Panc1 (cell line): ENCODE measurements at regions not wholly inside any gene's neighbourhood (a gene's known extent, or its start where the extent isn't known, plus 50 kb on each side); places are given as distances from the start of the nearest gene placed in this dataset.

ENCODE experiments used
- ATAC-seq: fragments of 200-7000 bp; cut with Tn5 transposase; 2 replicates; pipeline ENCODE4 v1.9.1; 2020; ENCODE audit warnings: mild to moderate bottlenecking, moderate library complexity
- BruUV-seq: library from RNA; stranded (reverse); fragments of 400-500 nt; replicated peaks from 2 replicates; lab custom pipeline; 2021; lab: Mats Ljungman, UMichigan
- CTCF ChIA-PET: fragments of 300-600 bp; sonication (Branson Sonifier 250); formaldehyde crosslinking; loops from one replicate; lab custom pipeline; 2022; ENCODE audit warnings: antibody characterized with exemption; lab: Charles Lee
- POLR2A ChIA-PET: fragments of 300-600 bp; sonication (Branson Sonifier 250); formaldehyde crosslinking; loops from one replicate; lab custom pipeline; 2022; ENCODE audit warnings: antibody characterized with exemption; lab: Charles Lee
- DNase-seq: peaks from one replicate; pipeline ENCODE4 v3.0.0-alpha.2; 2010; ENCODE audit warnings: low read depth, low spot score
- H3K27ac ChIP-seq: 2 replicates; pipeline ENCODE4 v1.5.1; 2011; ENCODE audit warnings: mild to moderate bottlenecking, low read length, inconsistent platforms
- H3K27me3 ChIP-seq: fragments of 200-500 bp; sonication (Bioruptor generic); 2 replicates; pipeline ENCODE4 v1.6.0; 2014; ENCODE audit warnings: low read length, inconsistent platforms; ENCODE audit not compliant: control insufficient read depth, insufficient read depth
- H3K36me3 ChIP-seq: fragments of 200-500 bp; sonication (Bioruptor generic); 2 replicates; pipeline ENCODE4 v1.5.1; 2014; ENCODE audit warnings: inconsistent platforms, mild to moderate bottlenecking, low read length, moderate library complexity; ENCODE audit not compliant: control insufficient read depth, insufficient read depth
- H3K4me1 ChIP-seq: 2 replicates; pipeline ENCODE4 v1.5.1; 2011; ENCODE audit warnings: inconsistent platforms, mild to moderate bottlenecking, low read length, moderate library complexity; ENCODE audit not compliant: control insufficient read depth, insufficient read depth
- H3K4me3 ChIP-seq, 2 experiments: 2 replicates each; pipeline ENCODE4 v1.5.1; 2011 to 2012; ENCODE audit warnings: low read depth in 2 of 2, low read length in 2 of 2, mild to moderate bottlenecking in 2 of 2, inconsistent platforms in 1 of 2, moderate library complexity in 1 of 2
- H3K9me3 ChIP-seq: fragments of 200-500 bp; sonication (Bioruptor generic); 2 replicates; pipeline ENCODE4 v1.5.1; 2014; ENCODE audit warnings: low read depth, mild to moderate bottlenecking, inconsistent platforms, low read length, moderate library complexity; ENCODE audit not compliant: control insufficient read depth, insufficient read depth
- POLR2AphosphoS5 ChIP-seq: IDR thresholded peaks from 2 replicates; pipeline ENCODE4 v1.6.1; 2012; ENCODE audit warnings: mild to moderate bottlenecking, low read depth, low read length, moderate library complexity
- SIN3A ChIP-seq: IDR thresholded peaks from 2 replicates; pipeline ENCODE4 v1.6.1; 2012; ENCODE audit warnings: low read depth, mild to moderate bottlenecking, low read length, moderate library complexity, borderline replicate concordance; ENCODE audit not compliant: insufficient read depth
- TCF7L2 ChIP-seq: IDR thresholded peaks from 2 replicates; pipeline ENCODE4 v1.6.1; 2011; ENCODE audit warnings: mild to moderate bottlenecking, low read depth, low read length, inconsistent platforms
- in situ Hi-C: cut with HindIII; loops from 2 replicates; pipeline ENCODE4 v1.10.0; 2016; ENCODE audit warnings: low sequenced_read_pairs, low pct_unique_long_range_greater_than_20kb
- intact Hi-C: fragments of 100-400 bp; cut with micrococcal nuclease; formaldehyde crosslinking; loops from one replicate; pipeline ENCODE4 v1.10.0; 2022; ENCODE audit not compliant: unreplicated experiment
- TF ChIP-seq, protein P1 (sequence below): fragments of 450-650 bp; IDR thresholded peaks from 2 replicates; pipeline ENCODE4 v1.5.1; 2017; ENCODE audit warnings: mild to moderate bottlenecking
- TF ChIP-seq, protein P2 (sequence below), 2 experiments: IDR thresholded peaks; 2 replicates each; pipeline ENCODE4 v1.6.1; 2011 to 2012; ENCODE audit warnings: low read depth in 2 of 2, control low read depth in 1 of 2, low read length in 1 of 2, mild to moderate bottlenecking in 1 of 2, moderate library complexity in 1 of 2; ENCODE audit not compliant: insufficient read depth in 1 of 2

DNA sequence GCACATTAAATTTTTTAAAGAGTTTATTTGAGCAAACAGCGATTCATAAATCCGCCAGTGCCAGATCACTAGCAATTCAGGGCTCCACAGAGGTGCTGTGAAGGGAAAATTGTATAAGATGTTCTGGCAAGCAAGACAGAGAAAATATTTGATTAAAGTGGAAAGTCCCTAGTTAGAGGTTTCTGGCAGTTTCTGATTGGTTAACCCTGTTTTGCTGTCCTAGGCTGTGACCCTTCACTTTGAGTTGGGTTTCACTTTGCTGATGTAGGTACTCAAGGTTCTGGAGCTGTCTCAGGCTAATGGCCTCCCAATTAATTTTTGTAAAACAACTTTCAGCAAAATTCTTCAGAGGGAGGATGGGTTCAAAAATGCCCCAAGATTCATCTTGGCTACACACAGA is 79.4 kb upstream of the NXPH1 start:
- in situ Hi-C loops, result no loop called here
- H3K27ac ChIP-seq, result no peak overlapping the region
- no peaks in the 10 kb centered on the region for H3K9me3 ChIP-seq
- no peaks in the 10 kb centered on the region for H3K4me1 ChIP-seq
- ChIA-PET POLR2A (no interaction called here), CTCF (no interaction called here)
- ATAC-seq (no peak), DNase-seq (no peak)
- TF ChIP-seq TCF7L2, result no peak
- TF ChIP-seq, protein P1, sequence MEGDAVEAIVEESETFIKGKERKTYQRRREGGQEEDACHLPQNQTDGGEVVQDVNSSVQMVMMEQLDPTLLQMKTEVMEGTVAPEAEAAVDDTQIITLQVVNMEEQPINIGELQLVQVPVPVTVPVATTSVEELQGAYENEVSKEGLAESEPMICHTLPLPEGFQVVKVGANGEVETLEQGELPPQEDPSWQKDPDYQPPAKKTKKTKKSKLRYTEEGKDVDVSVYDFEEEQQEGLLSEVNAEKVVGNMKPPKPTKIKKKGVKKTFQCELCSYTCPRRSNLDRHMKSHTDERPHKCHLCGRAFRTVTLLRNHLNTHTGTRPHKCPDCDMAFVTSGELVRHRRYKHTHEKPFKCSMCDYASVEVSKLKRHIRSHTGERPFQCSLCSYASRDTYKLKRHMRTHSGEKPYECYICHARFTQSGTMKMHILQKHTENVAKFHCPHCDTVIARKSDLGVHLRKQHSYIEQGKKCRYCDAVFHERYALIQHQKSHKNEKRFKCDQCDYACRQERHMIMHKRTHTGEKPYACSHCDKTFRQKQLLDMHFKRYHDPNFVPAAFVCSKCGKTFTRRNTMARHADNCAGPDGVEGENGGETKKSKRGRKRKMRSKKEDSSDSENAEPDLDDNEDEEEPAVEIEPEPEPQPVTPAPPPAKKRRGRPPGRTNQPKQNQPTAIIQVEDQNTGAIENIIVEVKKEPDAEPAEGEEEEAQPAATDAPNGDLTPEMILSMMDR, result no peak
- no peak for TF ChIP-seq POLR2AphosphoS5
- no peak for TF ChIP-seq SIN3A
- TF ChIP-seq, protein P2, sequence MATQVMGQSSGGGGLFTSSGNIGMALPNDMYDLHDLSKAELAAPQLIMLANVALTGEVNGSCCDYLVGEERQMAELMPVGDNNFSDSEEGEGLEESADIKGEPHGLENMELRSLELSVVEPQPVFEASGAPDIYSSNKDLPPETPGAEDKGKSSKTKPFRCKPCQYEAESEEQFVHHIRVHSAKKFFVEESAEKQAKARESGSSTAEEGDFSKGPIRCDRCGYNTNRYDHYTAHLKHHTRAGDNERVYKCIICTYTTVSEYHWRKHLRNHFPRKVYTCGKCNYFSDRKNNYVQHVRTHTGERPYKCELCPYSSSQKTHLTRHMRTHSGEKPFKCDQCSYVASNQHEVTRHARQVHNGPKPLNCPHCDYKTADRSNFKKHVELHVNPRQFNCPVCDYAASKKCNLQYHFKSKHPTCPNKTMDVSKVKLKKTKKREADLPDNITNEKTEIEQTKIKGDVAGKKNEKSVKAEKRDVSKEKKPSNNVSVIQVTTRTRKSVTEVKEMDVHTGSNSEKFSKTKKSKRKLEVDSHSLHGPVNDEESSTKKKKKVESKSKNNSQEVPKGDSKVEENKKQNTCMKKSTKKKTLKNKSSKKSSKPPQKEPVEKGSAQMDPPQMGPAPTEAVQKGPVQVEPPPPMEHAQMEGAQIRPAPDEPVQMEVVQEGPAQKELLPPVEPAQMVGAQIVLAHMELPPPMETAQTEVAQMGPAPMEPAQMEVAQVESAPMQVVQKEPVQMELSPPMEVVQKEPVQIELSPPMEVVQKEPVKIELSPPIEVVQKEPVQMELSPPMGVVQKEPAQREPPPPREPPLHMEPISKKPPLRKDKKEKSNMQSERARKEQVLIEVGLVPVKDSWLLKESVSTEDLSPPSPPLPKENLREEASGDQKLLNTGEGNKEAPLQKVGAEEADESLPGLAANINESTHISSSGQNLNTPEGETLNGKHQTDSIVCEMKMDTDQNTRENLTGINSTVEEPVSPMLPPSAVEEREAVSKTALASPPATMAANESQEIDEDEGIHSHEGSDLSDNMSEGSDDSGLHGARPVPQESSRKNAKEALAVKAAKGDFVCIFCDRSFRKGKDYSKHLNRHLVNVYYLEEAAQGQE (IDR thresholded peaks at IDR 0.05; ENCODE audit: insufficient read depth in 1 of 2, low read depth in 2 of 2, low read length in 1 of 2), result no peak
- no peaks in the 10 kb centered on the region; the same call in 1 of the 2 replicates for H3K27me3 ChIP-seq
- H3K36me3 ChIP-seq, result no peaks in the 10 kb centered on the region
- intact Hi-C loops, result no loop called here
- BruUV-seq, result no TSS peak
- no peak overlapping the region for H3K4me3 ChIP-seq

DNA sequence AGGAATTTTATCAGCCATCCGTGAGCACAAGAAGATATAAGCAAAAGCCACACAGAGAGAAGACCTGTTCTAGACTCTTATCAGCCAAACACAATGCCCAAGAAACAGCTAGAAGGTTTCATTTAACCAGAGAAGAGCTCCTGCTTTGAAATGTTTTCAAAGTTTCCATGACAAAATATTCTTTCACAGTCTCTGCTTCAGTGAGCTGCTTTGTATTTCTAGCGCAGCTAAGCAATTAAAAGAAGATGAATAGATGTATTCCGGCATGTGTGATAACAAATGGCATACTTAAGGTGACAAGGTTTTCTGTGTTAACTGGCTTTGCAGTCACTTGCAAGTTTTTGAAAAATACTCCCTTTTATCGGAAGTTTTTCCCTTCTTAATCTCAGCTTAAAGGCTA is 78.9 kb upstream of the NXPH1 start:
- Histone ChIP-seq H3K9me3 (no peaks in the 10 kb centered on the region), H3K36me3 (no peaks in the 10 kb centered on the region), H3K27me3 (no peaks in the 10 kb centered on the region; the same call in 1 of the 2 replicates), H3K4me3 (no peak overlapping the region), H3K27ac (no peak overlapping the region), H3K4me1 (no peaks in the 10 kb centered on the region)
- ChIA-PET CTCF (no interaction called here), POLR2A (no interaction called here)
- DNase-seq (no peak), ATAC-seq (no peak)
- TF ChIP-seq, protein P2 (IDR thresholded peaks at IDR 0.05; ENCODE audit: insufficient read depth in 1 of 2, low read depth in 2 of 2, low read length in 1 of 2), result no peak
- TF ChIP-seq, protein P1, result no peak
- TF ChIP-seq TCF7L2, result no peak
- TF ChIP-seq POLR2AphosphoS5, result no peak
- TF ChIP-seq SIN3A, result no peak
- BruUV-seq, result no TSS peak
- in situ Hi-C loops (no loop called here), intact Hi-C loops (no loop called here)
